Peyer's patch (tissue), 4 donors: ENCODE measurements at regions not wholly inside any gene's neighbourhood (a gene's known extent, or its start where the extent isn't known, plus 50 kb on each side); places are given as distances from the start of the nearest gene placed in this dataset.

Source experiments
- POLR2A ChIP-seq, 2 donors: fragments of 450-650 bp; IDR thresholded peaks; one replicate each; pipeline ENCODE4 v1.5.1; 2017; ENCODE audit warnings: antibody characterized with exemption in 2 of 2, mild to moderate bottlenecking in 2 of 2, moderate library complexity in 2 of 2
- TF ChIP-seq, protein P1 (sequence below), 6 experiments: fragments of 450-650 bp in 4 of 6; fragments of 200-600 bp in 2 of 6; sonication (generic) in 1 of 6; IDR thresholded peaks; one replicate each; pipeline ENCODE4 v1.5.1; 2017 to 2019; ENCODE audit warnings: antibody characterized with exemption in 6 of 6, mild to moderate bottlenecking in 3 of 6, moderate library complexity in 1 of 6

DNA sequence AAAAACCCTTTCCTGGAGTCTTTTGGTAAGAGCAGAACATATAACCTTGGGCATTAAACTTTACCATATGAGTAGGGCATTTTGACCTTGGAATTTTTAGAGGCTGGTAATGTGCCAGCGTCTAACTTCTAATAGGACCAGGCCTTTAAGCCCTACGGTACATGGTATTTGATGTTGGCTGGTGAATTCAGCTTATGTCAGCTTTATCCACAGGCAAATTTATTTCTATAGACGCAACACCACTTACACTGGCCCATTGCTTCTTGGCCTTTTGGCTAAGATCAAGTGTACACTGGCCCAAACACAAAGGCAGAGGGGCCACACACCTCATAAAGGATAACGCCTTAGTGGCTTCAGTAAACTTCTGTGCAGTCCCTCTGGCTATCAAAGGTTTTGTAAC lies 410.2 kb upstream of the LARGE1 start:
- TF ChIP-seq POLR2A (IDR thresholded peaks at IDR 0.05), result no peak
- TF ChIP-seq, protein P1, sequence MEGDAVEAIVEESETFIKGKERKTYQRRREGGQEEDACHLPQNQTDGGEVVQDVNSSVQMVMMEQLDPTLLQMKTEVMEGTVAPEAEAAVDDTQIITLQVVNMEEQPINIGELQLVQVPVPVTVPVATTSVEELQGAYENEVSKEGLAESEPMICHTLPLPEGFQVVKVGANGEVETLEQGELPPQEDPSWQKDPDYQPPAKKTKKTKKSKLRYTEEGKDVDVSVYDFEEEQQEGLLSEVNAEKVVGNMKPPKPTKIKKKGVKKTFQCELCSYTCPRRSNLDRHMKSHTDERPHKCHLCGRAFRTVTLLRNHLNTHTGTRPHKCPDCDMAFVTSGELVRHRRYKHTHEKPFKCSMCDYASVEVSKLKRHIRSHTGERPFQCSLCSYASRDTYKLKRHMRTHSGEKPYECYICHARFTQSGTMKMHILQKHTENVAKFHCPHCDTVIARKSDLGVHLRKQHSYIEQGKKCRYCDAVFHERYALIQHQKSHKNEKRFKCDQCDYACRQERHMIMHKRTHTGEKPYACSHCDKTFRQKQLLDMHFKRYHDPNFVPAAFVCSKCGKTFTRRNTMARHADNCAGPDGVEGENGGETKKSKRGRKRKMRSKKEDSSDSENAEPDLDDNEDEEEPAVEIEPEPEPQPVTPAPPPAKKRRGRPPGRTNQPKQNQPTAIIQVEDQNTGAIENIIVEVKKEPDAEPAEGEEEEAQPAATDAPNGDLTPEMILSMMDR (IDR thresholded peaks at IDR 0.05), result no peak
